SH-SY5Y (cell line): ENCODE measurements at regions not wholly inside any gene's neighbourhood (a gene's known extent, or its start where the extent isn't known, plus 50 kb on each side); places are given as distances from the start of the nearest gene placed in this dataset.

Experiments
- GATA2 ChIP-seq: IDR thresholded peaks from 2 replicates; pipeline ENCODE4 v1.6.1; 2011; ENCODE audit warnings: mild to moderate bottlenecking, low read depth, low read length
- GATA3 ChIP-seq: IDR thresholded peaks from 2 replicates; pipeline ENCODE4 v1.6.1; 2011; ENCODE audit warnings: low read depth, mild to moderate bottlenecking, low read length, moderate library complexity

DNA sequence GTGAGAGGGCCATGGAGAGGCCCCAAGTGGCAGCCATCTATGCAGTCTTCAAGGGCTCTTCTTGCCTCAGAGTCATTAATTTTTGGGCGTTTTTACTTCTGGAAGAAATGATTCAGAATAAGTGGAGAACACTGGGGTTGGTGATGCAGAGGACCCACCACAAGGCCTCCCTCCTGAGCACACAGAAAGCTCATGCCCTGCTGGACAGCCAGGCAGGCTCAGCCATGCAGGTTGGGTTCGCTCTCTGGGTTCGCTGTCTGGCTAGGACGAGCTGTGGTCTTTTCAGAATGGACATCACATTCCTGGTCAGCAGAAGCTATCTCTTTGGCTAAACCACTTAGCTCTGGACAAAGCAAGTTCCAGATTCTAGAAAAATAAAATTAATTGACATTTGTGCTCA lies 480.8 kb downstream of the RPS24 start:
- TF ChIP-seq GATA2, result no peak
- no peak for TF ChIP-seq GATA3
